HepG2 (cell line): ENCODE measurements at regions not wholly inside any gene's neighbourhood (a gene's known extent, or its start where the extent isn't known, plus 50 kb on each side); places are given as distances from the start of the nearest gene placed in this dataset.

Experiments
- AGO1 ChIP-seq: fragments of 200-400 bp; formaldehyde crosslinking; IDR thresholded peaks from 2 replicates; pipeline ENCODE4 v1.6.1; 2017; ENCODE audit warnings: mild to moderate bottlenecking, low read depth, low read length, moderate library complexity; ENCODE audit not compliant: poor library complexity, severe bottlenecking
- ARID5B ChIP-seq: IDR thresholded peaks from 2 replicates; pipeline ENCODE4 v1.4.0; 2020; ENCODE audit warnings: mild to moderate bottlenecking, missing genetic modification reagents
- CBX1 ChIP-seq: IDR thresholded peaks from one replicate; pipeline ENCODE4 v1.6.1; 2016; ENCODE audit warnings: antibody characterized with exemption, low read depth
- DMAP1 ChIP-seq: IDR thresholded peaks from 2 replicates; pipeline ENCODE4 v1.6.1; 2016
- JUND ChIP-seq: sonication (generic); formaldehyde crosslinking; IDR thresholded peaks from 2 replicates; pipeline ENCODE4 v1.8.0; 2022; ENCODE audit warnings: mild to moderate bottlenecking, missing genetic modification reagents
- MLX ChIP-seq: IDR thresholded peaks from 2 replicates; pipeline ENCODE4 v1.6.1; 2016
- MYPOP ChIP-seq: sonication (generic); formaldehyde crosslinking; IDR thresholded peaks from 2 replicates; pipeline ENCODE4 v1.8.1; 2023; ENCODE audit warnings: mild to moderate bottlenecking, moderate library complexity, missing genetic modification reagents
- POLR2AphosphoS5 ChIP-seq: IDR thresholded peaks from 2 replicates; pipeline ENCODE4 v1.6.1; 2012; ENCODE audit warnings: low read depth, low read length
- STAT6 ChIP-seq: sonication (generic); formaldehyde crosslinking; IDR thresholded peaks from 2 replicates; pipeline ENCODE4 v1.4.0; 2020; ENCODE audit warnings: missing genetic modification reagents, mild to moderate bottlenecking, borderline replicate concordance
- ZFP1 ChIP-seq: IDR thresholded peaks from 2 replicates; pipeline ENCODE4 v1.6.1; 2016
- ZFY ChIP-seq: sonication (generic); formaldehyde crosslinking; IDR thresholded peaks from 2 replicates; pipeline ENCODE4 v1.4.0; 2020; ENCODE audit warnings: missing genetic modification reagents
- ZHX2 ChIP-seq, 2 experiments: sonication (generic) in 1 of 2; formaldehyde crosslinking in 1 of 2; IDR thresholded peaks; 2 replicates each; pipeline versions ENCODE4 v1.6.1 to v1.9.0; 2014 to 2022; ENCODE audit warnings: antibody characterized with exemption in 1 of 2, borderline replicate concordance in 1 of 2, inconsistent platforms in 1 of 2, low read depth in 1 of 2, missing genetic modification reagents in 1 of 2
- ZNF33A ChIP-seq: sonication (generic); formaldehyde crosslinking; IDR thresholded peaks from 2 replicates; pipeline ENCODE4 v1.5.1; 2020; ENCODE audit warnings: missing genetic modification reagents, mild to moderate bottlenecking, moderate library complexity, borderline replicate concordance
- ZNF382 ChIP-seq: sonication (generic); formaldehyde crosslinking; IDR thresholded peaks from 2 replicates; pipeline ENCODE4 v1.5.0; 2020; ENCODE audit warnings: missing genetic modification reagents, mild to moderate bottlenecking, borderline replicate concordance
- ZNF672 ChIP-seq: sonication (generic); formaldehyde crosslinking; IDR thresholded peaks from 2 replicates; pipeline ENCODE4 v1.8.1; 2022; ENCODE audit warnings: missing genetic modification reagents

DNA sequence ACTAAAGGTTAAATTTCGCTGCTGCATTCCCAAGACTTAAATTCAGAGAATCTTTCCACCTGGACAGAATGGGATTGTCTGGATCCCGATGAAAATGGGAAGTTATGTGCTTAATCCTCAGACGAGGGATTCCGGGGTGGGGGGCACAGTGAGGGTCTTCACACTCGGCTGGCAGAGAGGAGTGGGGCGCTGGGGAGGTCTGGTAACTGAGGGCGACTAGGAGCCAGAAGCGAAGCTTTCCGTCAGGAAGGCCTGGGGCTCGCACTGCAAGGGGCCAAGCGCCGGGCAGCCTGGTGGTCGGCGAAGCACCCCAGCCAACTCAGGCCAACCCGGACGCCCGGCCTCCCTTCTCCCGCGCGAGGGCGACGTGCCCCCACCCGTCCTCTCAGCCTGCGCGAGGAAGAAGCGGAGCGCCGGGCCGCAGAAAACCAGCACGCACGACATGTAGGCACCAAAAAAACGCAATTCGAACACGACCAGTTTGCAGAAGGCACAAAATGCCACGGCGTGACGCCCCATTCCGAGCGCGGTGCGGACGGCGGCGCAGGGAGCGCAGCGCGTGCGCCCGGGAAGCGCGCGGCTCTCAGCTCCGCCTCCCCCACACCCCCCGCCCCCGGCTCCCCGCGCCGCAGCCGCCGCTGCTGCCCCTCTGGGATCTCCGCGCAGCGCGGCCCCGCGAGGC, 188.1 kb downstream of the ZEB2 start (continued):
- peak; percentile 48; the same call in 1 of the 2 replicates for TF ChIP-seq ZHX2 (IDR thresholded peaks at IDR 0.05; ENCODE audit: low read depth)
- TF ChIP-seq ZHX2 (CRISPR knock-in tag; IDR thresholded peaks at IDR 0.05; ENCODE audit: borderline replicate concordance) = 0 out of 2 replicates have a peak, but pooled peaks have one; percentile 9
- TF ChIP-seq CBX1 = peak; percentile 41
- TF ChIP-seq ZNF672 = no peak
- TF ChIP-seq AGO1 = no peak
- TF ChIP-seq MLX (CRISPR knock-in tag) = no peak
- no peak for TF ChIP-seq ZNF382
- TF ChIP-seq DMAP1 (CRISPR knock-in tag) = peak; percentile 77
- 0 out of 2 replicates have a peak, but pooled peaks have one; percentile 37 for TF ChIP-seq ZNF33A
- TF ChIP-seq ARID5B = peak; percentile 55
- no peak for TF ChIP-seq STAT6 (CRISPR knock-in tag)
- peak; percentile 81; the same call in 1 of the 2 replicates for TF ChIP-seq ZFY (CRISPR knock-in tag)
- no peak for TF ChIP-seq JUND (CRISPR knock-in tag)
- no peak for TF ChIP-seq ZFP1 (CRISPR knock-in tag)
- TF ChIP-seq MYPOP (CRISPR knock-in tag) = peak; percentile 96
- TF ChIP-seq POLR2AphosphoS5 = peak; percentile 70
